H1 (cell line): ENCODE measurements at regions not wholly inside any gene's neighbourhood (a gene's known extent, or its start where the extent isn't known, plus 50 kb on each side); places are given as distances from the start of the nearest gene placed in this dataset.

Experiments
- CTCF ChIA-PET: fragments of 300-600 bp; sonication (Branson Sonifier 250); formaldehyde crosslinking; loops from one replicate; lab custom pipeline; 2021; ENCODE audit not compliant: partially characterized antibody; lab: Charles Lee
- POLR2A ChIA-PET: fragments of 300-600 bp; sonication (Branson Sonifier 250); formaldehyde crosslinking; loops from one replicate; lab custom pipeline; 2021; ENCODE audit warnings: inconsistent platforms; ENCODE audit not compliant: partially characterized antibody; lab: Charles Lee
- DNase-seq, 2 experiments: peaks; one replicate each; pipeline versions ENCODE4 v3.0.0 to v3.0.0-alpha.2; 2010 to 2022; ENCODE audit warnings: low spot score in 2 of 2, low read depth in 1 of 2, mixed read lengths in 1 of 2
- FAIRE-seq: peaks from 2 replicates; lab custom pipeline; 2011; peaks lifted over from hg19 to GRCh38; lab: Jason Lieb, UNC
- H2AFZ ChIP-seq: 2 replicates; pipeline ENCODE4 v1.8.1; 2012; ENCODE audit warnings: low read length, inconsistent platforms
- H2AK5ac ChIP-seq: 2 replicates; pipeline ENCODE4 v1.6.1; 2013; ENCODE audit warnings: low read depth, low read length
- H2BK120ac ChIP-seq: replicated peaks from 2 replicates; pipeline ENCODE3; 2013; ENCODE audit warnings: low read depth, low read length, inconsistent platforms
- H2BK12ac ChIP-seq: 2 replicates; pipeline ENCODE4 v1.6.1; 2013; ENCODE audit warnings: low read depth, low read length
- H2BK15ac ChIP-seq: 2 replicates; pipeline ENCODE4 v1.6.1; 2013; ENCODE audit warnings: low read length
- H2BK20ac ChIP-seq: 2 replicates; pipeline ENCODE4 v1.6.1; 2013; ENCODE audit warnings: low read length
- H2BK5ac ChIP-seq: 2 replicates; pipeline ENCODE4 v1.6.1; 2013; ENCODE audit warnings: low read depth, low read length
- H3K14ac ChIP-seq: 2 replicates; pipeline ENCODE4 v1.6.1; 2013; ENCODE audit warnings: inconsistent platforms; ENCODE audit not compliant: insufficient read length
- H3K18ac ChIP-seq: 2 replicates; pipeline ENCODE4 v1.6.1; 2013; ENCODE audit warnings: low read length; ENCODE audit errors: extremely low read depth
- H3K23ac ChIP-seq: 2 replicates; pipeline ENCODE4 v1.6.1; 2013; ENCODE audit warnings: inconsistent platforms; ENCODE audit not compliant: insufficient read length
- H3K23me2 ChIP-seq: 2 replicates; pipeline ENCODE4 v1.6.1; 2013; ENCODE audit warnings: low read depth, low read length
- H3K27ac ChIP-seq: 2 replicates; pipeline ENCODE4 v1.6.1; 2011; ENCODE audit warnings: low read depth, low read length, inconsistent platforms
- H3K27me3 ChIP-seq, 4 experiments: replicated peaks in 1 of 4; 1 replicate in 1 of 4; 2 replicates in 3 of 4; pipeline versions ENCODE4 v1.6.1 to v1.8.1; 2011 to 2013; ENCODE audit warnings: low read length in 3 of 4, mild to moderate bottlenecking in 3 of 4, inconsistent platforms in 2 of 4, mixed read lengths in 2 of 4, moderate library complexity in 1 of 4; ENCODE audit not compliant: control insufficient read depth in 3 of 4, insufficient read depth in 3 of 4; ENCODE audit errors: extremely low read depth in 1 of 4
- H3K36me3 ChIP-seq, 4 experiments: 2 replicates each; pipeline versions ENCODE4 v1.6.1 to v1.8.1; 2011 to 2013; ENCODE audit warnings: mild to moderate bottlenecking in 4 of 4, low read length in 3 of 4, moderate library complexity in 2 of 4, control low read depth in 1 of 4, inconsistent platforms in 1 of 4; ENCODE audit not compliant: insufficient read depth in 4 of 4, control insufficient read depth in 2 of 4
- H3K4ac ChIP-seq: replicated peaks from 2 replicates; pipeline ENCODE3; 2013; ENCODE audit warnings: low read length, low read depth, mixed read lengths, inconsistent platforms; ENCODE audit not compliant: insufficient read length
- H3K4me1 ChIP-seq, 4 experiments: replicated peaks in 1 of 4; 1 replicate in 1 of 4; 2 replicates in 3 of 4; pipeline versions ENCODE4 v1.6.1 to v1.8.1; 2011 to 2013; ENCODE audit warnings: low read length in 3 of 4, inconsistent platforms in 2 of 4, mixed read lengths in 1 of 4; ENCODE audit not compliant: insufficient read depth in 4 of 4, control insufficient read depth in 3 of 4
- H3K4me2 ChIP-seq, 2 experiments: 2 replicates each; pipeline versions ENCODE4 v1.6.1 to v1.8.1; 2011 to 2013; ENCODE audit warnings: low read depth in 2 of 2, low read length in 2 of 2, control low read depth in 1 of 2, inconsistent platforms in 1 of 2, mild to moderate bottlenecking in 1 of 2; ENCODE audit not compliant: insufficient read depth in 1 of 2
- H3K4me3 ChIP-seq, 4 experiments: fragments of 200-600, 300-600 bp in 1 of 4; sonication (generic), shearing (Covaris generic), sonication (Bioruptor Twin) in 1 of 4; 2 replicates each; pipeline versions ENCODE4 v1.5.1 to v1.8.1; 2011 to 2016; ENCODE audit warnings: low read length in 4 of 4, low read depth in 3 of 4, control low read depth in 2 of 4, inconsistent platforms in 2 of 4, mild to moderate bottlenecking in 2 of 4, mixed read lengths in 1 of 4, moderate library complexity in 1 of 4; ENCODE audit not compliant: insufficient read depth in 2 of 4; ENCODE audit errors: extremely low read depth in 1 of 4
- H3K56ac ChIP-seq: replicated peaks from 2 replicates; pipeline ENCODE3; 2013; ENCODE audit warnings: low read depth, mild to moderate bottlenecking, mixed read lengths, low read length, inconsistent platforms; ENCODE audit not compliant: insufficient read length
- H3K79me1 ChIP-seq: 2 replicates; pipeline ENCODE4 v1.6.1; 2013; ENCODE audit warnings: low read depth, low read length, control low read depth
- H3K79me2 ChIP-seq, 2 experiments: 2 replicates each; pipeline versions ENCODE4 v1.6.1 to v1.8.1; 2012 to 2013; ENCODE audit warnings: low read length in 2 of 2, mild to moderate bottlenecking in 2 of 2, inconsistent platforms in 1 of 2; ENCODE audit not compliant: insufficient read depth in 2 of 2, control insufficient read depth in 1 of 2
- H3K9ac ChIP-seq, 4 experiments: replicated peaks in 1 of 4; 1 replicate in 1 of 4; 2 replicates in 3 of 4; pipeline versions ENCODE4 v1.6.1 to v1.8.1; 2011 to 2013; ENCODE audit warnings: low read depth in 3 of 4, low read length in 3 of 4, control low read depth in 2 of 4, mild to moderate bottlenecking in 2 of 4, moderate library complexity in 2 of 4, inconsistent platforms in 1 of 4; ENCODE audit errors: extremely low read depth in 1 of 4
- H3K9me3 ChIP-seq, 2 experiments: 2 replicates each; pipeline versions ENCODE4 v1.6.1 to v1.8.1; 2012 to 2013; ENCODE audit warnings: mild to moderate bottlenecking in 2 of 2, moderate library complexity in 2 of 2, control low read depth in 1 of 2, inconsistent platforms in 1 of 2, low read depth in 1 of 2, low read length in 1 of 2, mixed read lengths in 1 of 2; ENCODE audit not compliant: insufficient read depth in 2 of 2
- H4K20me1 ChIP-seq, 2 experiments: replicated peaks in 1 of 2; 2 replicates each; pipeline versions ENCODE3 to v1.8.1; 2011 to 2013; ENCODE audit warnings: inconsistent platforms in 2 of 2, low read length in 2 of 2, mild to moderate bottlenecking in 1 of 2; ENCODE audit not compliant: insufficient read depth in 2 of 2, control insufficient read depth in 1 of 2
- H4K5ac ChIP-seq: 2 replicates; pipeline ENCODE4 v1.6.1; 2013; ENCODE audit warnings: low read length, low read depth, mixed read lengths, inconsistent platforms; ENCODE audit not compliant: insufficient read length
- H4K8ac ChIP-seq: 2 replicates; pipeline ENCODE4 v1.8.0; 2013; ENCODE audit warnings: mild to moderate bottlenecking, moderate library complexity, low read length, inconsistent platforms; ENCODE audit not compliant: insufficient read depth; ENCODE audit errors: extremely low read depth
- H4K91ac ChIP-seq: replicated peaks from 2 replicates; pipeline ENCODE3; 2013; ENCODE audit warnings: low read length, mixed read lengths, inconsistent platforms; ENCODE audit not compliant: insufficient read length
- MAFK ChIP-seq: IDR thresholded peaks from 2 replicates; pipeline ENCODE4 v1.6.1; 2012; ENCODE audit warnings: low read depth, mild to moderate bottlenecking, improper control_type of control experiment, low read length
- TAF1 ChIP-seq: IDR thresholded peaks from 2 replicates; pipeline ENCODE4 v1.6.1; 2011; ENCODE audit warnings: mild to moderate bottlenecking, low read depth, low read length

DNA sequence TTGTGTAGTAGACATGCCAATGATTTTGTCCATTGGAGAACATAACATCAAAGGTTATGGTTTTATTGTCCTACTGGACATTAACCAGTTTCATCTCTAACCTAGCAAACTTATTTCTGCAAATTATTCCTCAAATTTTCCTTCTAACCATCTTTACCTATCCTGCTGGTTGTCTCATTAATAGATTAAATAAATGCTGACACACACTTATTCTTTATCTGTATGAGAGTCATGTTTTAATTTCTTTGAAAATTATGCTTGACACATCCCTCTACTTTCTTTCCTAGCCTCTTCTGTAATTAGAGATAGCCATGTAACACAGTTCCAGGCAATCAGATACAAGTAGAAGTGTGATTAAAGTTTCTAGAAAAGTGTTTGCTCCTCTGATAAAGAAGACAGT, 98.9 kb downstream of the RPS29 start:
- H3K23me2 ChIP-seq, result no peaks in the 10 kb centered on the region; the same call in 1 of the 2 replicates
- H3K18ac ChIP-seq, result no peak overlapping the region
- CTCF ChIA-PET, result interaction anchor here (0.9 to 2.3 kb wide), 2 partner anchors 11 to 230 kb away, joined by 3 to 15 read pairs; no protein-coding TSS in a partner anchor
- H3K36me3 ChIP-seq, result no peaks in the 10 kb centered on the region
- no peak overlapping the region for H2AK5ac ChIP-seq
- no peaks in the 10 kb centered on the region for H4K20me1 ChIP-seq
- no peaks in the 10 kb centered on the region for H3K4me1 ChIP-seq
- H3K4me2 ChIP-seq, result no peak overlapping the region
- no peak overlapping the region for H2BK5ac ChIP-seq
- no peak overlapping the region for H3K4me3 ChIP-seq
- no peak overlapping the region for H2AFZ ChIP-seq
- FAIRE-seq, result no peak
- H3K14ac ChIP-seq, result no peak overlapping the region
- TF ChIP-seq TAF1 (no peak), MAFK (peak; percentile 10; the same call in 1 of the 2 replicates)
- no peak for DNase-seq
- H3K79me2 ChIP-seq, result no peaks in the 10 kb centered on the region
- H3K23ac ChIP-seq, result no peak overlapping the region
- H3K27ac ChIP-seq, result no peak overlapping the region
- no peaks in the 10 kb centered on the region for H3K79me1 ChIP-seq
- H3K56ac ChIP-seq, result no peak overlapping the region
- no peaks in the 10 kb centered on the region for H3K9me3 ChIP-seq
- no peak overlapping the region for H3K4ac ChIP-seq
- no peak overlapping the region for H2BK12ac ChIP-seq
- POLR2A ChIA-PET, result no interaction called here
- no peak overlapping the region for H2BK15ac ChIP-seq
- H3K27me3 ChIP-seq, result no peaks in the 10 kb centered on the region; a peak in 1 of 7 replicates
- H4K91ac ChIP-seq, result no peak overlapping the region
- no peak overlapping the region for H2BK120ac ChIP-seq
- no peak overlapping the region for H2BK20ac ChIP-seq
- H4K5ac ChIP-seq, result no peak overlapping the region
- no peak overlapping the region for H3K9ac ChIP-seq
- no peak overlapping the region for H4K8ac ChIP-seq
